Neural progenitor cell (in vitro differentiated cells): ENCODE measurements at regions not wholly inside any gene's neighbourhood (a gene's known extent, or its start where the extent isn't known, plus 50 kb on each side); places are given as distances from the start of the nearest gene placed in this dataset.

Experiments
- CTCF ChIP-seq: fragments of 200-600 bp; sonication (generic); IDR thresholded peaks from 2 replicates; pipeline ENCODE4 v1.5.1; 2017; ENCODE audit warnings: antibody characterized with exemption, mild to moderate bottlenecking
- EZH2 ChIP-seq: fragments of 200-600 bp; sonication (generic); IDR thresholded peaks from 2 replicates; pipeline ENCODE4 v1.6.1; 2017; ENCODE audit warnings: antibody characterized with exemption, mild to moderate bottlenecking, moderate library complexity
- EZH2phosphoT487 ChIP-seq: fragments of 200-600 bp; sonication (generic); IDR thresholded peaks from 2 replicates; pipeline ENCODE4 v1.6.1; 2017; ENCODE audit warnings: antibody characterized with exemption

GRCh38 chr4:71932941-71933340 is 98.9 kb upstream of the NPFFR2 start:
- no peak for TF ChIP-seq CTCF
- TF ChIP-seq EZH2: no peak
- TF ChIP-seq EZH2phosphoT487: no peak
